ENCODE measurements at regions not wholly inside any gene's neighbourhood (a gene's known extent, or its start where the extent isn't known, plus 50 kb on each side); places are given as distances from the start of the nearest gene placed in this dataset.

DNA sequence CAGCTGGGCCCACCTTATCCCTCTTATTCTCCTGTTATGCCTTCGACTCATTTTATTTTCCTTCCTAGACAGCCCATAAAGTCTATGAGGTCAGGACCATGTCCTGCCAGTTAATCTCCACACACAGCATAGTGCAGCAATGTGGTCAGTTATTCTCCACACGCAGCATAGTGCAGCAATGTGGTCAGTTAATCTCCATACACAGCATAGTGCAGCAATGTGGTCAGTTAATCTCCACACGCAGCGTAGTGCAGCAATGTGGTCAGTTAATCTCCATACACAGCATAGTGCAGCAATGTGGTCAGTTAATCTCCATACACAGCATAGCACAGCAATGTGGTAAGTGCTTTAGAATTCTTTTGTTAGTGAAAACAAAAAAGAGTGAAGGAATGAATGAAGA, 77.8 kb downstream of the TEX36 start:
- no peak for ATAC-seq
- no peak overlapping the region for H3K4me3 ChIP-seq
- DNase-seq: no peak
- no peak overlapping the region for H3K27ac ChIP-seq
- H3K36me3 ChIP-seq: no peaks in the 10 kb centered on the region
- no peaks in the 10 kb centered on the region for H3K4me1 ChIP-seq
- TF ChIP-seq, protein P1, sequence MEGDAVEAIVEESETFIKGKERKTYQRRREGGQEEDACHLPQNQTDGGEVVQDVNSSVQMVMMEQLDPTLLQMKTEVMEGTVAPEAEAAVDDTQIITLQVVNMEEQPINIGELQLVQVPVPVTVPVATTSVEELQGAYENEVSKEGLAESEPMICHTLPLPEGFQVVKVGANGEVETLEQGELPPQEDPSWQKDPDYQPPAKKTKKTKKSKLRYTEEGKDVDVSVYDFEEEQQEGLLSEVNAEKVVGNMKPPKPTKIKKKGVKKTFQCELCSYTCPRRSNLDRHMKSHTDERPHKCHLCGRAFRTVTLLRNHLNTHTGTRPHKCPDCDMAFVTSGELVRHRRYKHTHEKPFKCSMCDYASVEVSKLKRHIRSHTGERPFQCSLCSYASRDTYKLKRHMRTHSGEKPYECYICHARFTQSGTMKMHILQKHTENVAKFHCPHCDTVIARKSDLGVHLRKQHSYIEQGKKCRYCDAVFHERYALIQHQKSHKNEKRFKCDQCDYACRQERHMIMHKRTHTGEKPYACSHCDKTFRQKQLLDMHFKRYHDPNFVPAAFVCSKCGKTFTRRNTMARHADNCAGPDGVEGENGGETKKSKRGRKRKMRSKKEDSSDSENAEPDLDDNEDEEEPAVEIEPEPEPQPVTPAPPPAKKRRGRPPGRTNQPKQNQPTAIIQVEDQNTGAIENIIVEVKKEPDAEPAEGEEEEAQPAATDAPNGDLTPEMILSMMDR (IDR thresholded peaks at IDR 0.05): no peak
- H3K9me3 ChIP-seq: no peaks in the 10 kb centered on the region
- intact Hi-C loops (cut with DNase I): no loop called here
- no peaks in the 10 kb centered on the region for H3K27me3 ChIP-seq (ENCODE audit: low read depth)

GRCh38 chr10:125602825-125603224, 80.1 kb downstream of the TEX36 start:
- TF ChIP-seq, protein P1 (IDR thresholded peaks at IDR 0.05): no peak
- no peak for ATAC-seq
- Histone ChIP-seq H3K27me3 (ENCODE audit: low read depth) (no peaks in the 10 kb centered on the region), H3K4me1 (no peaks in the 10 kb centered on the region), H3K4me3 (no peak overlapping the region), H3K27ac (no peak overlapping the region), H3K36me3 (no peaks in the 10 kb centered on the region), H3K9me3 (no peaks in the 10 kb centered on the region)
- intact Hi-C loops (cut with DNase I): no loop called here
- DNase-seq: no peak

- DNase-seq (no peak), ATAC-seq (no peak)
- H3K27me3 ChIP-seq (ENCODE audit: low read depth): no peaks in the 10 kb centered on the region
- intact Hi-C loops (cut with DNase I): no loop called here
- H3K27ac ChIP-seq: no peak overlapping the region
- peaks cover 11% of the 10 kb centered on the region for H3K9me3 ChIP-seq
- TF ChIP-seq, protein P1 (IDR thresholded peaks at IDR 0.05): no peak
- no peak overlapping the region for H3K4me3 ChIP-seq
- H3K4me1 ChIP-seq: no peaks in the 10 kb centered on the region
- no peaks in the 10 kb centered on the region for H3K36me3 ChIP-seq
Measured at GRCh38 chr10:125599194-125599593, 83.8 kb downstream of the TEX36 start.

DNA sequence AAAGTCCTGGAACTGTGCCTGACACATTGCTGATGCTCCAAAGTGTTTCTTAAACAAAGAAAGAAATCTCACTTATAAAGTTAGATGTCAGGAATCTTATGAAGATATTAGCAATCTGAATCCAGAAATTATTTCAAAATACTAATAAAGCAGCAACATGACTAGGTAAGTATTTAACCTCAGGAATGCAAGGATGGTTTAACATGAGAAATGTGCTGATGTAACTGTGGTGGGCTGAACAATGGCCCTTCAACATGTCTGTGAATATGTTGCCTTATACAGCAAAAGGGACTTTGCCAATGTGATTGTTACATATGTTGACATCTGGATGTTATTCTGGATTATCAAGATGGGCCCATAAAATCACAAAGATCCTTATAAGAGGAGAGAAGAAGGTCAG, 87.1 kb downstream of the TEX36 start:
- TF ChIP-seq, protein P1 (IDR thresholded peaks at IDR 0.05): no peak
- Histone ChIP-seq H3K4me1 (no peaks in the 10 kb centered on the region), H3K27me3 (ENCODE audit: low read depth) (no peaks in the 10 kb centered on the region), H3K9me3 (peaks cover 11% of the 10 kb centered on the region), H3K27ac (no peak overlapping the region), H3K4me3 (no peak overlapping the region), H3K36me3 (no peaks in the 10 kb centered on the region)
- intact Hi-C loops (cut with DNase I): no loop called here
- DNase-seq (no peak), ATAC-seq (no peak)

- ATAC-seq (no peak), DNase-seq (no peak)
- H3K4me3 ChIP-seq: no peak overlapping the region
- TF ChIP-seq, protein P1 (IDR thresholded peaks at IDR 0.05): no peak
- H3K9me3 ChIP-seq: peaks cover 11% of the 10 kb centered on the region
- H3K27me3 ChIP-seq (ENCODE audit: low read depth): no peaks in the 10 kb centered on the region
- intact Hi-C loops (cut with DNase I): no loop called here
- H3K36me3 ChIP-seq: no peaks in the 10 kb centered on the region
- no peak overlapping the region for H3K27ac ChIP-seq
- H3K4me1 ChIP-seq: no peaks in the 10 kb centered on the region
Measured at GRCh38 chr10:125593644-125594043, 89.3 kb downstream of the TEX36 start.

DNA sequence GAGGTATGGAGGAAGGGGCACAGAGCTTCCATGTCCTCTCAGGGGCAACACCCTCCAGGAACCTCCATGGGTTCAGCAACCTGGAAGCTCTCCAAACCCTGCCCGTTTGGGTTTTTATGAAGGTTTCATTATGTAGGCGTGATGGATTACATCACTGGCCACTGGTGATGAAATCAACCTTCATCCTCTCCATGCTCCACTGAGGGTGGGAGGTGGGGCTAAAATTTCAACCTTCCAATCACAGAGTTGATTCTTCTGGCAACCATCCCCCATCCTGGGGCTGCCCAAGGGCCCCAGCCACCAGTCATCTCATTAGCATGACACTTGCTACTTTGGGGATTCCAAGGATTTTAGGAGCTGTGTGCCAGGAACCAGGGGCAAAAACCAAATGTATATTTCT, 90.1 kb downstream of the TEX36 start:
- no peaks in the 10 kb centered on the region for H3K36me3 ChIP-seq
- no peak overlapping the region for H3K4me3 ChIP-seq
- DNase-seq: no peak
- H3K4me1 ChIP-seq: no peaks in the 10 kb centered on the region
- H3K27ac ChIP-seq: no peak overlapping the region
- TF ChIP-seq, protein P1 (IDR thresholded peaks at IDR 0.05): no peak
- ATAC-seq: no peak
- H3K9me3 ChIP-seq: peaks cover 11% of the 10 kb centered on the region
- intact Hi-C loops (cut with DNase I): no loop called here
- H3K27me3 ChIP-seq (ENCODE audit: low read depth): no peaks in the 10 kb centered on the region
